ENCODE measurements at regions not wholly inside any gene's neighbourhood (a gene's known extent, or its start where the extent isn't known, plus 50 kb on each side); places are given as distances from the start of the nearest gene placed in this dataset.

- no peak for DNase-seq (ENCODE audit: low spot score)
- in situ Hi-C loops (cut with MboI; ENCODE audit: low pct_unique_long_range_greater_than_20kb, low sequenced_read_pairs, unreplicated experiment): no loop called here
- TF ChIP-seq CTCF (IDR thresholded peaks at IDR 0.05; ENCODE audit: extremely low read depth, insufficient read depth, missing control alignments): no peak
Observed at GRCh38 chr3:164380156-164380555, 698.1 kb downstream of the SI start.

GRCh38 chr3:164377466-164377865 is 700.8 kb downstream of the SI start:
- TF ChIP-seq CTCF (IDR thresholded peaks at IDR 0.05; ENCODE audit: extremely low read depth, insufficient read depth, missing control alignments): no peak
- in situ Hi-C loops (cut with MboI; ENCODE audit: low pct_unique_long_range_greater_than_20kb, low sequenced_read_pairs, unreplicated experiment): no loop called here
- no peak for DNase-seq (ENCODE audit: low spot score)

- no peak for DNase-seq (ENCODE audit: low spot score)
- in situ Hi-C loops (cut with MboI; ENCODE audit: low pct_unique_long_range_greater_than_20kb, low sequenced_read_pairs, unreplicated experiment): no loop called here
- TF ChIP-seq CTCF (IDR thresholded peaks at IDR 0.05; ENCODE audit: extremely low read depth, insufficient read depth, missing control alignments): peak; percentile 7
Observed at GRCh38 chr3:164375995-164376394, 702.3 kb downstream of the SI start.

GRCh38 chr3:164375538-164375937 is 702.8 kb downstream of the SI start:
- in situ Hi-C loops (cut with MboI; ENCODE audit: low pct_unique_long_range_greater_than_20kb, low sequenced_read_pairs, unreplicated experiment): no loop called here
- TF ChIP-seq CTCF (IDR thresholded peaks at IDR 0.05; ENCODE audit: extremely low read depth, insufficient read depth, missing control alignments): no peak
- no peak for DNase-seq (ENCODE audit: low spot score)

GRCh38 chr3:164371681-164372080 is 706.6 kb downstream of the SI start:
- DNase-seq (ENCODE audit: low spot score): no peak
- no peak for TF ChIP-seq CTCF (IDR thresholded peaks at IDR 0.05; ENCODE audit: extremely low read depth, insufficient read depth, missing control alignments)
- in situ Hi-C loops (cut with MboI; ENCODE audit: low pct_unique_long_range_greater_than_20kb, low sequenced_read_pairs, unreplicated experiment): no loop called here

- no peak for DNase-seq (ENCODE audit: low spot score)
- TF ChIP-seq CTCF (IDR thresholded peaks at IDR 0.05; ENCODE audit: extremely low read depth, insufficient read depth, missing control alignments): no peak
- in situ Hi-C loops (cut with MboI; ENCODE audit: low pct_unique_long_range_greater_than_20kb, low sequenced_read_pairs, unreplicated experiment): no loop called here
Observed at GRCh38 chr3:164370970-164371369, 707.3 kb downstream of the SI start.

- in situ Hi-C loops (cut with MboI; ENCODE audit: low pct_unique_long_range_greater_than_20kb, low sequenced_read_pairs, unreplicated experiment): no loop called here
- TF ChIP-seq CTCF (IDR thresholded peaks at IDR 0.05; ENCODE audit: extremely low read depth, insufficient read depth, missing control alignments): no peak
- no peak for DNase-seq (ENCODE audit: low spot score)
Observed at GRCh38 chr3:164365242-164365641, 713.1 kb downstream of the SI start.

Data from GM13977 (cell line).